Smooth muscle cell (in vitro differentiated cells): ENCODE measurements at regions not wholly inside any gene's neighbourhood (a gene's known extent, or its start where the extent isn't known, plus 50 kb on each side); places are given as distances from the start of the nearest gene placed in this dataset.

ENCODE experiments used
- DNase-seq: peaks from one replicate; lab custom pipeline; 2025; ENCODE audit not compliant: unreplicated experiment; lab: John Stamatoyannopoulos, UW
- H2AFZ ChIP-seq: fragments of 200-600 bp; sonication (generic); 2 replicates; pipeline ENCODE4 v1.6.0; 2016; ENCODE audit warnings: antibody characterized with exemption, low read depth, mild to moderate bottlenecking
- H3F3A ChIP-seq: fragments of 200-600 bp; sonication (generic); 2 replicates; pipeline ENCODE4 v1.6.0; 2017; ENCODE audit warnings: antibody characterized with exemption, low read depth
- H3K27ac ChIP-seq: fragments of 200-600 bp; sonication (generic); 2 replicates; pipeline ENCODE4 v1.5.1; 2016; ENCODE audit warnings: low read depth, mild to moderate bottlenecking
- H3K27me3 ChIP-seq: fragments of 200-600 bp; sonication (generic); 2 replicates; pipeline ENCODE4 v1.6.1; 2016; ENCODE audit warnings: low read depth, mild to moderate bottlenecking
- H3K36me3 ChIP-seq: fragments of 200-600 bp; sonication (generic); 2 replicates; pipeline ENCODE4 v1.5.1; 2016; ENCODE audit warnings: low read depth
- H3K4me1 ChIP-seq: fragments of 200-600 bp; sonication (generic); 2 replicates; pipeline ENCODE4 v1.5.1; 2016; ENCODE audit warnings: low read depth
- H3K4me2 ChIP-seq: fragments of 200-600 bp; sonication (generic); 2 replicates; pipeline ENCODE4 v1.6.0; 2016; ENCODE audit warnings: mild to moderate bottlenecking
- H3K4me3 ChIP-seq: fragments of 200-600 bp; sonication (generic); 2 replicates; pipeline ENCODE4 v1.5.1; 2016; ENCODE audit warnings: mild to moderate bottlenecking
- H3K79me2 ChIP-seq: fragments of 200-600 bp; sonication (generic); 2 replicates; pipeline ENCODE4 v1.6.0; 2016; ENCODE audit warnings: low read depth, mild to moderate bottlenecking
- H3K9ac ChIP-seq: fragments of 200-600 bp; sonication (generic); 2 replicates; pipeline ENCODE4 v1.6.0; 2016; ENCODE audit warnings: low read depth
- H3K9me3 ChIP-seq: fragments of 200-600 bp; sonication (generic); replicated peaks from 2 replicates; pipeline ENCODE4 v1.5.1; 2016; ENCODE audit warnings: low read depth
- H4K20me1 ChIP-seq: fragments of 200-600 bp; sonication (generic); 2 replicates; pipeline ENCODE4 v1.6.0; 2016; ENCODE audit warnings: low read depth
- CTCF ChIP-seq: fragments of 200-600 bp; sonication (generic); IDR thresholded peaks from 2 replicates; pipeline ENCODE4 v1.5.1; 2017; ENCODE audit warnings: borderline replicate concordance, mild to moderate bottlenecking, antibody characterized with exemption; ENCODE audit not compliant: insufficient read depth, poor library complexity, severe bottlenecking
- WGBS: methylation state at CpG from one replicate; pipeline ENCODE4 v1.1.7; 2016; ENCODE audit warnings: low lambda C conversion rate; 5-methylcytosine and 5-hydroxymethylcytosine counted together

GRCh38 chr10:53700278-53700677 is 927.7 kb upstream of the MBL2 start:
- Histone ChIP-seq H3K9ac (no peak overlapping the region), H3K4me1 (no peaks in the 10 kb centered on the region), H3K4me2 (no peak overlapping the region), H3K79me2 (no peaks in the 10 kb centered on the region), H3K4me3 (no peak overlapping the region), H2AFZ (no peak overlapping the region), H4K20me1 (no peaks in the 10 kb centered on the region), H3K27me3 (no peaks in the 10 kb centered on the region), H3K9me3 (no peaks in the 10 kb centered on the region), H3K27ac (no peak overlapping the region), H3K36me3 (no peaks in the 10 kb centered on the region), H3F3A (no peaks in the 10 kb centered on the region)
- no peak for TF ChIP-seq CTCF
- 90% methylated on average over 6 of the region's 6 CpGs for WGBS
- DNase-seq, result no peak

- no peak overlapping the region for H3K27ac ChIP-seq
- no peak overlapping the region for H3K4me3 ChIP-seq
- no peak overlapping the region for H2AFZ ChIP-seq
- H3K27me3 ChIP-seq, result no peaks in the 10 kb centered on the region
- H3K9ac ChIP-seq, result no peak overlapping the region
- no peaks in the 10 kb centered on the region for H4K20me1 ChIP-seq
- no peaks in the 10 kb centered on the region for H3K79me2 ChIP-seq
- no peaks in the 10 kb centered on the region for H3F3A ChIP-seq
- H3K9me3 ChIP-seq, result no peaks in the 10 kb centered on the region
- H3K36me3 ChIP-seq, result no peaks in the 10 kb centered on the region
- no peak overlapping the region for H3K4me2 ChIP-seq
- no peak for DNase-seq
- 94% methylated on average over 3 of the region's 3 CpGs for WGBS
- H3K4me1 ChIP-seq, result no peaks in the 10 kb centered on the region
- no peak for TF ChIP-seq CTCF
These were observed 927.1 kb upstream of the MBL2 start for GRCh38 chr10:53699684-53700083.

- H3K36me3 ChIP-seq, result no peaks in the 10 kb centered on the region
- no peak overlapping the region for H3K4me2 ChIP-seq
- no peak for TF ChIP-seq CTCF
- WGBS, result 93% methylated on average over 5 of the region's 5 CpGs
- no peaks in the 10 kb centered on the region for H3K79me2 ChIP-seq
- H3K9ac ChIP-seq, result no peak overlapping the region
- H3F3A ChIP-seq, result no peaks in the 10 kb centered on the region
- H3K4me1 ChIP-seq, result no peaks in the 10 kb centered on the region
- H3K4me3 ChIP-seq, result no peak overlapping the region
- H4K20me1 ChIP-seq, result no peaks in the 10 kb centered on the region
- no peak overlapping the region for H3K27ac ChIP-seq
- DNase-seq, result no peak
- H2AFZ ChIP-seq, result no peak overlapping the region
- no peaks in the 10 kb centered on the region for H3K27me3 ChIP-seq
- H3K9me3 ChIP-seq, result no peaks in the 10 kb centered on the region
These were observed 926.6 kb upstream of the MBL2 start for GRCh38 chr10:53699231-53699630.

- H3K9me3 ChIP-seq, result no peaks in the 10 kb centered on the region
- H3F3A ChIP-seq, result no peaks in the 10 kb centered on the region
- no peaks in the 10 kb centered on the region for H3K36me3 ChIP-seq
- no peak overlapping the region for H3K4me3 ChIP-seq
- no peak overlapping the region for H3K4me2 ChIP-seq
- 61% methylated on average over 2 of the region's 2 CpGs for WGBS
- H4K20me1 ChIP-seq, result no peaks in the 10 kb centered on the region
- H3K27ac ChIP-seq, result no peak overlapping the region
- no peaks in the 10 kb centered on the region for H3K4me1 ChIP-seq
- no peak for DNase-seq
- no peak for TF ChIP-seq CTCF
- no peaks in the 10 kb centered on the region for H3K79me2 ChIP-seq
- no peak overlapping the region for H3K9ac ChIP-seq
- H2AFZ ChIP-seq, result no peak overlapping the region
- no peaks in the 10 kb centered on the region for H3K27me3 ChIP-seq
These were observed 924.5 kb upstream of the MBL2 start for GRCh38 chr10:53697038-53697437.
